HL-60 (cell line): ENCODE measurements at regions not wholly inside any gene's neighbourhood (a gene's known extent, or its start where the extent isn't known, plus 50 kb on each side); places are given as distances from the start of the nearest gene placed in this dataset.

ENCODE experiments used
- GABPA ChIP-seq: IDR thresholded peaks from 2 replicates; pipeline ENCODE4 v1.6.1; 2012; ENCODE audit warnings: low read depth
- POLR2AphosphoS5 ChIP-seq: IDR thresholded peaks from 2 replicates; pipeline ENCODE4 v1.6.1; 2012; ENCODE audit warnings: low read depth
- TF ChIP-seq, protein P1 (sequence below): IDR thresholded peaks from one replicate; pipeline ENCODE4 v1.5.1; 2011; ENCODE audit warnings: low read length, control low read depth, inconsistent platforms; ENCODE audit not compliant: insufficient read depth

GRCh38 chr9:113769412-113769811 lies 106.7 kb upstream of the ZNF618 start:
- TF ChIP-seq, protein P1, sequence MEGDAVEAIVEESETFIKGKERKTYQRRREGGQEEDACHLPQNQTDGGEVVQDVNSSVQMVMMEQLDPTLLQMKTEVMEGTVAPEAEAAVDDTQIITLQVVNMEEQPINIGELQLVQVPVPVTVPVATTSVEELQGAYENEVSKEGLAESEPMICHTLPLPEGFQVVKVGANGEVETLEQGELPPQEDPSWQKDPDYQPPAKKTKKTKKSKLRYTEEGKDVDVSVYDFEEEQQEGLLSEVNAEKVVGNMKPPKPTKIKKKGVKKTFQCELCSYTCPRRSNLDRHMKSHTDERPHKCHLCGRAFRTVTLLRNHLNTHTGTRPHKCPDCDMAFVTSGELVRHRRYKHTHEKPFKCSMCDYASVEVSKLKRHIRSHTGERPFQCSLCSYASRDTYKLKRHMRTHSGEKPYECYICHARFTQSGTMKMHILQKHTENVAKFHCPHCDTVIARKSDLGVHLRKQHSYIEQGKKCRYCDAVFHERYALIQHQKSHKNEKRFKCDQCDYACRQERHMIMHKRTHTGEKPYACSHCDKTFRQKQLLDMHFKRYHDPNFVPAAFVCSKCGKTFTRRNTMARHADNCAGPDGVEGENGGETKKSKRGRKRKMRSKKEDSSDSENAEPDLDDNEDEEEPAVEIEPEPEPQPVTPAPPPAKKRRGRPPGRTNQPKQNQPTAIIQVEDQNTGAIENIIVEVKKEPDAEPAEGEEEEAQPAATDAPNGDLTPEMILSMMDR, result no peak
- no peak for TF ChIP-seq GABPA
- TF ChIP-seq POLR2AphosphoS5, result no peak
